Astrocyte of the spinal cord (primary cell): ENCODE measurements at regions not wholly inside any gene's neighbourhood (a gene's known extent, or its start where the extent isn't known, plus 50 kb on each side); places are given as distances from the start of the nearest gene placed in this dataset.
A peak's percentile ranks its signal among the peaks of the same experiment; 100 is the strongest.

ENCODE experiments used
- DNase-seq: peaks from one replicate; pipeline ENCODE4 v3.0.0; 2011; ENCODE audit warnings: low read depth, low spot score
- H3K4me3 ChIP-seq: 2 replicates; pipeline ENCODE4 v1.5.1; 2011; ENCODE audit warnings: low read depth, mild to moderate bottlenecking, low read length, moderate library complexity
- in situ Hi-C: cut with HindIII; loops from 2 replicates; pipeline ENCODE4 v1.10.0; 2017; ENCODE audit warnings: low sequenced_read_pairs
- TF ChIP-seq, protein P1 (sequence below): IDR thresholded peaks from 2 replicates; pipeline ENCODE4 v1.5.1; 2012; ENCODE audit warnings: low read depth, mild to moderate bottlenecking, low read length, inconsistent platforms

DNA sequence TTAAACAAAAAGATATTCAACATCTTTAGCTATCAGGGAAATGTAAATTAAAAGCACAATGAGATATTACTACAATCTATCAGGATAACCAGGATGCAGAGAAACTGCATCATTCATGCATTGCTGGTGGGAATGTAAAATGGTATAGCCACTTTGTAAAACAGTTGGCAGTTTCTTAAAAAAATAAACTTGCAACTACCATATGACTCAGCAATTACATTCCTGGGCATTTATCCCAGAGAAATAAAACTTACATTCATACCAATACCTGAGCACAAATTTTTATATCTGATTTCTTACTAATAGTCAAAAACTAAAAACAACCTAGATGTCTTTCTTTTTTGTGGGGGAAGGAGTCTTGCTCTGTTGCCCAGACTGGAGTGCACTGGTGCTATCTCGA is 190.3 kb upstream of the TAB2 start:
- peak; percentile 81 for DNase-seq
- in situ Hi-C loops = no loop called here
- TF ChIP-seq, protein P1, sequence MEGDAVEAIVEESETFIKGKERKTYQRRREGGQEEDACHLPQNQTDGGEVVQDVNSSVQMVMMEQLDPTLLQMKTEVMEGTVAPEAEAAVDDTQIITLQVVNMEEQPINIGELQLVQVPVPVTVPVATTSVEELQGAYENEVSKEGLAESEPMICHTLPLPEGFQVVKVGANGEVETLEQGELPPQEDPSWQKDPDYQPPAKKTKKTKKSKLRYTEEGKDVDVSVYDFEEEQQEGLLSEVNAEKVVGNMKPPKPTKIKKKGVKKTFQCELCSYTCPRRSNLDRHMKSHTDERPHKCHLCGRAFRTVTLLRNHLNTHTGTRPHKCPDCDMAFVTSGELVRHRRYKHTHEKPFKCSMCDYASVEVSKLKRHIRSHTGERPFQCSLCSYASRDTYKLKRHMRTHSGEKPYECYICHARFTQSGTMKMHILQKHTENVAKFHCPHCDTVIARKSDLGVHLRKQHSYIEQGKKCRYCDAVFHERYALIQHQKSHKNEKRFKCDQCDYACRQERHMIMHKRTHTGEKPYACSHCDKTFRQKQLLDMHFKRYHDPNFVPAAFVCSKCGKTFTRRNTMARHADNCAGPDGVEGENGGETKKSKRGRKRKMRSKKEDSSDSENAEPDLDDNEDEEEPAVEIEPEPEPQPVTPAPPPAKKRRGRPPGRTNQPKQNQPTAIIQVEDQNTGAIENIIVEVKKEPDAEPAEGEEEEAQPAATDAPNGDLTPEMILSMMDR = no peak
- H3K4me3 ChIP-seq = no peak overlapping the region

DNA sequence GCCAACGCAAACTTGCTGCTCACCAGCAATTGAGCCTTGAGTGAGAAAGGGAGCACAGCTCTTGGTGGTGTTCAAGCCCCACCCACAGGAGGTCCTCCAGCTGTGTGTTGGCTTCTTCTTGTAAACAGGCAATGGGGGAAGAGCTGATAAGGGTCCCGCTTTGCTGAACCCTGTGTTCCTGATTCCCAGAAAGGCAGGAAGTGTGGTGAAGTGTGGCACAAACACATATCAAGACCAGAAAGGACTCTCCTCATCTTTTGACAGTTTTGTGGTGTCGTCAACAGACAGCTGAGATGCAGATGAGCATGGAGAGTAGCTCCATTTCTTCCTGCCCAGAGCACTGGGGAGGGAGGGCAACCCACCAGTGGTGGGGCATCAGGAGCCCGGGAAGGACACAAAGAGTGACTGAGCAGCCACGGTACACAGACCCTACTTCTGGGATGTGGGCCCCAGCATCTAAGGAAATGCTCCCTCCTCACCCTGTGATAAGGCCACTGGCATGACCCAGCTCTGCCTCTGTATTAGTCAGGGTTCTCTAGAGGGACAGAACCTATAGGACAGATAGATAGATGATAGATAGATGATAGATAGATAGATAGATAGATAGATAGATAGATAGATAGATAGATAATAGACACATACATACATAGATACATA is 188.9 kb upstream of the TAB2 start:
- DNase-seq = no peak
- no peak overlapping the region for H3K4me3 ChIP-seq
- TF ChIP-seq, protein P1 = no peak
- in situ Hi-C loops = no loop called here

DNA sequence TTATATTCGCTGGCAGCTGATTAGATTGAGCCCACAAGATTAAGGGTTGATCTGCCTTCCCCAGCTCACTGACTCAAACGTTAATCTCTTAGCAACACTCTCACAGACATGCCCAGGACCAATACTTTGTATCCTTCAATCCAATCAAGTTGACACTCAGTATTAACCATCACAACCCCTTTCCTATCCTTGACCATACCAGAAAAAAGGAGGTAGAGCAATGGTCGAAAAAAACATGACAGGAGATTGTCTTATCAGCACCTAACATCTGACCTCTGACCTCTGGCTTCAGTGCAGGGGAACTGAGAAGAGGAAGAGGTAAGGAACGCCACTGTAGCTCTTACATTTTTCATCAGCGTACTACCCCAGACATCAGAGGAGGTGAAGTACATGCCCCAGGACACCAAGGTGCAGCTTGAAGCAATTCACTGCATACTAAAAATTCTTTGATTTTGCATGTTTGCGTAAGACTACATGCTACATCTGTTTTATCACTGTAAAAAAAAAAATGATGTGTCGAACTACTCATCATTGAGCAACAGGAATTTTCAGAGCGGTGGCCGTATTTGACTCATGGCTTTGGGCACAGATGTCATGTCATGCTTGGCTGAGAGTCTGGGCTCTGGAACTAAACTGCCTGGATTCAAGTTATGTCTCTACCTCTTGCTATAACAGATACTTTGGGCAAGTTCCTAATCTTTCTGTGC is 188.0 kb upstream of the TAB2 start:
- in situ Hi-C loops = no loop called here
- peak; percentile 15 for DNase-seq
- TF ChIP-seq, protein P1 = no peak
- no peak overlapping the region for H3K4me3 ChIP-seq

DNA sequence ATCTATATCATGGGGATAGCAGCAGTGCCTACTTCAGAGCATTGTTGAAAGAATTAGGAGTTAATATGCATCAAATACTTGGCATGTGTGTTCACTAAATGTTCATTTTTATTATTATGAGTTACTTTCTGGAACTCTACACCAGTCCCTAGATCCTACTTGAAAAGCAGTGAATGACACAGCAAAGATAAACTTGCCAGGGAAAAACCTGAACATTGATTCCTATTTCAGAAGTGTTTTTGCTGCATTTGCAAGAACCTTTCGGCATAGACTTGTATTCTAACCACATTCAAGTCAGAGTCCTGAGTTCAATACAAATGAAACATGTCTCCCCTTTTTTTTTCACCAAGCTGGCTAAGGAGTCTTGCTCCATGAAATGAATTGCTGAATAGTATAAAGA is 187.4 kb upstream of the TAB2 start:
- in situ Hi-C loops = no loop called here
- TF ChIP-seq, protein P1 = no peak
- DNase-seq = peak; percentile 22
- H3K4me3 ChIP-seq = no peak overlapping the region

GRCh38 chr6:149130508-149130907 is 187.0 kb upstream of the TAB2 start:
- no peak overlapping the region for H3K4me3 ChIP-seq
- in situ Hi-C loops = no loop called here
- peak; percentile 10 for DNase-seq
- TF ChIP-seq, protein P1 = no peak

GRCh38 chr6:149131891-149132290 is 185.6 kb upstream of the TAB2 start:
- in situ Hi-C loops = no loop called here
- no peak overlapping the region for H3K4me3 ChIP-seq
- TF ChIP-seq, protein P1 = no peak

More at GRCh38 chr6:149131891-149132290, 185.6 kb upstream of the TAB2 start:
- no peak for DNase-seq
